ENCODE measurements at regions not wholly inside any gene's neighbourhood (a gene's known extent, or its start where the extent isn't known, plus 50 kb on each side); places are given as distances from the start of the nearest gene placed in this dataset.

DNA sequence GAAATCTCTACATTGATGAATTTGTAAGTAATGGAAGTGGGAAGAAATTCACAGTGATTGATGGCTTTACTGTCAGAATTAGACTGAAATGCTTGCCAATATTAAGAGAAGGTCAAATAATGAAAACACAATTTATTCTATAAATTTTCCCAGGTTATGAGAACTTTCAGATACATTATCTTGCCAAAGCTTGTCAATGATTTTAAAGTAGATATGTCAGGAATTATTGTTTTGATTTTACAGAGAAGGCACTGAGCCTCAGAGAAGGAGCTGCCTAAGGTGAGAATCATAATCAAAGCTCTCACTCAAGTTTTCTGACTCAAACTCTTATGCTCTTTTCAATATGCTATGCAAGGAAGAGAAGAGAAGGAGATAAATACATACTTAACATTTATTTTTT, 564.0 kb upstream of the RGMB start (continued):
- no peak for TF ChIP-seq BCL11A (IDR thresholded peaks at IDR 0.05; ENCODE audit: low read depth in 2 of 2, low read length in 2 of 2)
- no peak for TF ChIP-seq TCF12 (IDR thresholded peaks at IDR 0.05; ENCODE audit: low read depth, low read length)
- no peak for TF ChIP-seq JUN (IDR thresholded peaks at IDR 0.05; ENCODE audit: low read depth, low read length)
- TF ChIP-seq BACH1 (IDR thresholded peaks at IDR 0.05; ENCODE audit: low read length): no peak
- TF ChIP-seq ASH2L (IDR thresholded peaks at IDR 0.05; ENCODE audit: low read length): no peak
- TF ChIP-seq SIX5 (IDR thresholded peaks at IDR 0.05; ENCODE audit: low read depth, low read length): no peak
- TF ChIP-seq POU5F1 (IDR thresholded peaks at IDR 0.05; ENCODE audit: low read depth, low read length): no peak

Data from H1 (cell line).